Activated naive CD4-positive, alpha-beta T cell treated with anti-CD3 and anti-CD28 coated beads for 36 hours (primary cell): ENCODE measurements at regions not wholly inside any gene's neighbourhood (a gene's known extent, or its start where the extent isn't known, plus 50 kb on each side); places are given as distances from the start of the nearest gene placed in this dataset.
"Not testable (repeated sequence)": the region's sequence is repeated elsewhere in the genome, so short reads cannot be mapped to it uniquely, and the experiment has no call there.

Experiments used
- CTCF ChIA-PET: fragments of 350-600 bp; sonication (Branson Sonifier 250); formaldehyde crosslinking; loops from one replicate; lab custom pipeline; 2021; ENCODE audit warnings: antibody characterized with exemption; lab: Charles Lee
- DNase-seq: peaks from one replicate; pipeline ENCODE4 v3.0.0-alpha.2; 2020
- H3K27ac Mint-ChIP-seq: one replicate; pipeline ENCODE4 v1.8.0; 2021; ENCODE audit warnings: mild to moderate bottlenecking, mixed read lengths
- H3K27me3 Mint-ChIP-seq: one replicate; pipeline ENCODE4 v1.8.0; 2021; ENCODE audit warnings: low read depth, mixed read lengths
- H3K36me3 Mint-ChIP-seq: one replicate; pipeline ENCODE4 v1.8.0; 2021; ENCODE audit warnings: low read depth, mixed read lengths
- H3K4me1 Mint-ChIP-seq: one replicate; pipeline ENCODE4 v1.8.0; 2021; ENCODE audit warnings: low read depth, mixed read lengths
- H3K4me3 Mint-ChIP-seq: one replicate; pipeline ENCODE4 v1.8.0; 2021; ENCODE audit warnings: mild to moderate bottlenecking, moderate library complexity, mixed read lengths
- H3K9me3 Mint-ChIP-seq: one replicate; pipeline ENCODE4 v1.8.0; 2021; ENCODE audit warnings: mixed read lengths
- intact Hi-C: fragments of 100-400 bp; cut with micrococcal nuclease; formaldehyde crosslinking; loops from one replicate; pipeline ENCODE4 v1.15.1; 2023

DNA sequence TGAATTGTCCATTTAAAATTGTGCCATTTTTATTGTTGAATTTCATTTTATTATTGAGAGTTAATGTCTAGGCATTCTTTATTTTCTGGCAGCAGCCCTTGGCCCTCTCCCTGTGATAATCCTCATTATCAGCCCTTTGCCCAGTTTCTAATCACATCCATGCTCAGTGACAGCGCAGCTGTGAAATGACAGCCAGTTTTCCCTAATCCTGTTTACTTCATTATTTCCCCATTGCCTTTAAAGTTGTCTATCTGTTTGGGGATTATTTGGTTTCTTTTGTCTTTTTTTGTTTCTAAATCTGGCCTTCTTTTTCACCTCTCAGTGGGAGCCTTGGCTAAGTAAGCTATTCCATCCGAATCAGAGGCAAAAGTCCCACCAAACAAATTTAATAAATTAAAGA is 476.9 kb downstream of the SLC6A15 start:
- intact Hi-C loops = no loop called here
- Mint-ChIP-seq H3K27me3 (no peaks in the 10 kb centered on the region), H3K4me3 (no peak overlapping the region), H3K4me1 (no peaks in the 10 kb centered on the region), H3K9me3 (no peaks in the 10 kb centered on the region), H3K36me3 (no peaks in the 10 kb centered on the region), H3K27ac (no peak overlapping the region)
- no peak for DNase-seq
- CTCF ChIA-PET = no interaction called here

DNA sequence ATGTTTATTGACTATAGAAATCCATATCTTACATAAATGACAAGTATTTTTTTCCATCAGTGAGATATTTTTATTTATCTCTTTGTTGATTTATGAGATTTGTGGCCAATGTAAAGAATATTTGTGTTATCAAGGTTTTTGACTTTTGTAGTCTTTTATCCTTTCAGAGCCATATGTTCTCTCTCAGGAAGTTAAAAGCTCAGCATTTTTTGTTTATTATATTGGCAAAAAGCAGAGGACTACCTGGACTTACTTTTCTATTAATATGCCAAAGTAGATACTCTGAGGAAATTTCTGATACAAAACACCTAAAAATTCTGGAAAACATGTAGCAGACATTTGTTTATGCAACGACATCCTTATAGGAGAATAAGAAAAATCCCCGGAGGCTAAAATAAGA is 490.3 kb downstream of the SLC6A15 start:
- Mint-ChIP-seq H3K27me3 (no peaks in the 10 kb centered on the region), H3K36me3 (no peaks in the 10 kb centered on the region), H3K9me3 (no peaks in the 10 kb centered on the region), H3K4me1 (no peaks in the 10 kb centered on the region), H3K4me3 (no peak overlapping the region), H3K27ac (no peak overlapping the region)
- no peak for DNase-seq
- intact Hi-C loops = no loop called here
- CTCF ChIA-PET = no interaction called here

DNA sequence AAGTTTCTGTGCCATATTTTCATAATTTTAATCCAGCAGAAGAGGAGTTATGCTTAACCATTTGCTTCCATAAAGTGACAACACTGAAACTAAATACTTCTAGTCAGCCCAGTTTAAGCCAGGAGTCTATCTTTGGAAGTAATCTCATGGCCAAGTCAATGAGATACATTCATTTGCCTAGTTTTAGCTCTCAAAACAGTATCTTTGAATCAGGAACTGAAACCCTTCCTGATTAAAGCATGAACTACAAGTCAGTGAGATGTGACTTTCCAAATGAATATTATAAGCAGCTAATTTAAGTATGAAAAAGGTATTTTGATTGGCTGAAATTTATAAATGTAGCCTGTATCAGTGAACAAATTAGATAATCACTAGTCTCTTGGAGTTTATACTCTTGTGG is 491.5 kb downstream of the SLC6A15 start:
- Mint-ChIP-seq H3K36me3 (no peaks in the 10 kb centered on the region), H3K9me3 (no peaks in the 10 kb centered on the region), H3K4me3 (no peak overlapping the region), H3K27ac (no peak overlapping the region), H3K4me1 (no peaks in the 10 kb centered on the region), H3K27me3 (no peaks in the 10 kb centered on the region)
- no peak for DNase-seq
- intact Hi-C loops = no loop called here
- CTCF ChIA-PET = no interaction called here

DNA sequence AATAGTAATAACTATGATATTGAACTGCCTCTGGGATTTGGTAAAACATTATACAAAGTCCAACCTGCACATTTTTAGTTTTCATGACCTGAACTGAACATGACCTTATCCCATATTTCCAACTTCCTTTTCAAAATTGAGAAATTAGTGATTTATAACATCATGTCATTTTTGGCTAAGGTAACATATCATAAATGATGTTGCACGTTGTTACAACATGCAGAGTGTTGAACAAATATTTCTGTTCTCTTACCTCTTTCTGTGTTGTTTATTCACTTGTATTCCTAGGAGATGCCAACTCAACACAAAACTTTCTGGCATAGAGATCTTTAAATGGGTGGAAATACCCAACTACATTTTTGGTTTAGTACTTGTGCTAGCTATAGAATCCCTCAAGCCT is 496.0 kb downstream of the SLC6A15 start:
- Mint-ChIP-seq H3K4me1 (no peaks in the 10 kb centered on the region), H3K27ac (no peak overlapping the region)
- intact Hi-C loops = no loop called here

DNA sequence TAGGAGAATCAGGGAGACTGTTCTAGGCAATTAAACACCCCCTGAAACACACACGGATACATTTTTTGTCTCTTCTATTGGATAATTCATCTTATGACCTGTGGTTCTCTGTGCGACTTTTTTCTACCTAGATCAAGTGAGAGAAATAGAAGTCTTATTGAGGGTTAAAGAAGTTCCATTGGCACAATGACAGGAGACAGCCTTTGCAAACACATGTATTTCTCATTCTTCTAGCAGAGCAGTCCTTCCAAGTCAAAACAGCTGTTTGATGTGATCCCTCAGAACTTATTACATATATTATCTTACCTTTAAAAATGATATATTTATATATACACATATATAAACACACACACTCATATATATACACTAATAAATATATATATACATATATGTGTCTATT is 496.7 kb downstream of the SLC6A15 start:
- H3K9me3 Mint-ChIP-seq = no peaks in the 10 kb centered on the region
- H3K4me1 Mint-ChIP-seq = no peaks in the 10 kb centered on the region
- H3K27me3 Mint-ChIP-seq = no peaks in the 10 kb centered on the region
- intact Hi-C loops = no loop called here
- H3K27ac Mint-ChIP-seq = no peak overlapping the region
- no peaks in the 10 kb centered on the region for H3K36me3 Mint-ChIP-seq
- CTCF ChIA-PET = no interaction called here
- no peak overlapping the region for H3K4me3 Mint-ChIP-seq
- DNase-seq = no peak

More for the DNA sequence above, 496.0 kb downstream of the SLC6A15 start:
- DNase-seq = no peak
- CTCF ChIA-PET = no interaction called here
- Mint-ChIP-seq H3K9me3 (no peaks in the 10 kb centered on the region), H3K4me3 (no peak overlapping the region), H3K27me3 (no peaks in the 10 kb centered on the region), H3K36me3 (no peaks in the 10 kb centered on the region)

DNA sequence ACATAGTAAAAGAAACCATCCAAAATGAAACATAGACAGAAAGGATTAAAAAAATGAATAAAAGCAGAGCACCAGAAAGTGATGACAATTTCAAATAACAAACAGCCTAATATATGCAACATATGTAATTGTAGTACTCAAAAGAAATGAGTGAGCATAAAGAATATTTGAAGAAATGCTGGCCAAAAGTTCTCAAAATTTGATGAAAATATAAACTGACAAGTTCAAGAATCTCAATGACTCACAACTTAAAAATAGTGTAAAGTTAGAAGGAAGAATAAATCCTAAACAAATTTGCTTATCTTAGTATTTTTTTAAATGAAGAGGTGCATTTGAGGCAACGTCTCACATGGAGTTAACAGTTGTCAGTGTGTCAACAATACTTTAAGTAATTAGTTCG is 498.9 kb downstream of the SLC6A15 start:
- no peak overlapping the region for H3K27ac Mint-ChIP-seq
- intact Hi-C loops = no loop called here
- CTCF ChIA-PET = no interaction called here
- H3K4me1 Mint-ChIP-seq = no peaks in the 10 kb centered on the region
- no peaks in the 10 kb centered on the region for H3K27me3 Mint-ChIP-seq
- no peak overlapping the region for H3K4me3 Mint-ChIP-seq
- H3K9me3 Mint-ChIP-seq = no peaks in the 10 kb centered on the region
- no peak for DNase-seq
- no peaks in the 10 kb centered on the region for H3K36me3 Mint-ChIP-seq

DNA sequence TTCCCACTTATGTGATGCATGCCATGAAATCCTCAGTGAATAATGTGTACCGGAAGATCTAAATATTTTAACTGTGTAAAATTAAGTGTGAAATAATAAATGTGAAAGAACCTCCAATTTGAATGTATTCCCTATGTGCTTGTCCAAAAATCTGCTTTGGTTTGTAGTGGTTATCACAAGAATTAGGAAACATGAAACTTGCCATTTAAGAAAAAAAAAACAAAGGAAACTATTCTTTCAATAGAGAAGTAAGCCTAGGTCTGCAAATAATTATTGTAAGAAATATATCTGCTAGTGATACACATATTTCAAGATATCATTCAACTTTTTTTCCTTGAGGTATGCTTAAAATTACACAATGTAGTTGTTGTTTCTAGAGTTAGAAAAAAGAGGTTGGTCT is 500.4 kb downstream of the SLC6A15 start:
- intact Hi-C loops = no loop called here
- no peak overlapping the region for H3K27ac Mint-ChIP-seq
- no peaks in the 10 kb centered on the region for H3K36me3 Mint-ChIP-seq

DNA sequence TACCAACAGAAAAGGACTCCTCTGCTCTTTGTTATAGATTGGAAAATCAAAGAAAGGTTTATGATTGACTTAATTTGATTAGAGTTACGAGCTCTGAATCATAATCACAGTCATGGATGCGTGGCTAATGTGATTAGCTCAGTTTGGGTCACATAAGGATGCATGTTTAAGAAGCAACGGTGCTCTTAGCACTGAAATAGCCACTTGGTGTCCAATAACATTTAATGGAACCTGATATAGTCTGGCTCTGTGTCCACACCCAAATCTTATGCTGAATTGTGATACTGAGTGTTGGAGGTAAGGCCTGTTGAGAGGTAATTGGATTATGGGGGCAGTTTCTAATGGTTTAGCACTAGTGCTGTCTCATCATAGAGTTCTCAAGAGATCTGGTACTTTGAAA is 501.6 kb downstream of the SLC6A15 start:
- intact Hi-C loops = no loop called here
- Mint-ChIP-seq H3K36me3 (no peaks in the 10 kb centered on the region), H3K27me3 (no peaks in the 10 kb centered on the region), H3K4me1 (no peaks in the 10 kb centered on the region), H3K9me3 (no peaks in the 10 kb centered on the region), H3K4me3 (no peak overlapping the region), H3K27ac (no peak overlapping the region)
- CTCF ChIA-PET = no interaction called here
- DNase-seq = no peak

More for the DNA sequence above, 500.4 kb downstream of the SLC6A15 start:
- DNase-seq = no peak
- Mint-ChIP-seq H3K4me3 (no peak overlapping the region), H3K4me1 (no peaks in the 10 kb centered on the region), H3K9me3 (no peaks in the 10 kb centered on the region), H3K27me3 (no peaks in the 10 kb centered on the region)
- CTCF ChIA-PET = no interaction called here

DNA sequence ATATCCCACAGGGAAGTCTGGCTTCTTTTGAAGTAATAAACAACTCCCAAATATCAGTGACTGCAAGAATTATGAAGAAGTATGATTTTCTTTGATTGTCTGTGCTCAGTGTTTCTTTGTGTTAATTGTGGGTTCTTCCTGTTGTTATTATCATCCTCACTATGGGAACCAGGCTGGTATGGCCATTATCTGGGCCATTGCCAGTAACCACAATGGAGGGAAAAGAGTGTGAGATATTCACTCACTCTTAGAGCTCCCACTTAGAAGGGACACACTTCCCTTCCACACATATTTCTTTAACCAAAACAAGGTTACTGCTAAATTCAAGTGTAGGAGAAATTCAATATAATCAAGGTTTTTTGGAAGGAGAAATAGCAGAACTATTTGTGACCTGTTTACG is 503.7 kb downstream of the SLC6A15 start:
- intact Hi-C loops = no loop called here
- Mint-ChIP-seq H3K27me3 (no peaks in the 10 kb centered on the region), H3K4me1 (no peaks in the 10 kb centered on the region), H3K9me3 (no peaks in the 10 kb centered on the region), H3K27ac (no peak overlapping the region), H3K4me3 (no peak overlapping the region), H3K36me3 (no peaks in the 10 kb centered on the region)
- DNase-seq = no peak
- CTCF ChIA-PET = no interaction called here

DNA sequence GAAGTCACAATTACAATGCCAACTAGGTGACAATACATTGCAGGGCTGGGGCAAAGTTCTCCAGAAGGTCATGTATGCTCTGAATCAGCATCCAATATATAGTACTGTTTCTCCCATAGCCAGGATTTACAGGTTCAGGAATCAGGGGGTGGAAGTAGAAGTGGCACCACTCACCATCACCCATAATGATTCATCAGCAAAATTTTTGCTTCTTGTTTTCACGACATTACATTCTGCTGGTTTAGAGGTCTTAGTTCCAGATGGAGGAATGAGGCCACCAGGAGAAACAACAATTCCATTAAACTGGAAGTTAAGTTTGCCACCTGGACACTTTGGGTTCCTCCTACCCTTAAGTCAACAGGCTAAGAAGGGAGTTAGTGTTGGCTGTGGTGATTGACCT is 505.9 kb downstream of the SLC6A15 start:
- H3K27ac Mint-ChIP-seq, CTCF ChIA-PET, H3K4me1 Mint-ChIP-seq, DNase-seq, H3K4me3 Mint-ChIP-seq, H3K9me3 Mint-ChIP-seq, H3K27me3 Mint-ChIP-seq, H3K36me3 Mint-ChIP-seq, intact Hi-C loops: not testable (repeated sequence)

DNA sequence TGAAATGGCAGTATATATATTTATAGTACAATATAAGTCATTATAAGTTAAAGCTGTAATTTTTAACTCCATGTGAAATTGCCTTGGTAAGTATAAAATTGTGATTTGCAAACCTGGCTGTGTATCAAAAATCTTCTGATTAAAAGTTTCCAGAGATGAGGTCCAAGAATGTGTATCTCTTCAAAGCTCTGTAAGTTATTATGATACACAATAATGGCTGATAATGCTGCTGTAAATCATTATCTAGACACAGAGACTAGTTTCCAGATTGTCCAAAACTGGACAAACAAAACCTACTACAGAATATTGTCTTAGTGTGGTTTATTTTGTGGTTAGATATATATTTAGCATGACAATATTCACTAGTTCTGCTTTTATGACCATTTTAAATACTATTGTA is 514.8 kb downstream of the SLC6A15 start:
- DNase-seq = no peak
- Mint-ChIP-seq H3K4me1 (no peaks in the 10 kb centered on the region), H3K27ac (no peak overlapping the region), H3K27me3 (no peaks in the 10 kb centered on the region), H3K9me3 (no peaks in the 10 kb centered on the region), H3K36me3 (no peaks in the 10 kb centered on the region), H3K4me3 (no peak overlapping the region)
- CTCF ChIA-PET = no interaction called here
- intact Hi-C loops = loop anchor here (2.0 to 5.0 kb wide), 2 partner anchors 571 to 1393 kb away; no protein-coding TSS in a partner anchor

DNA sequence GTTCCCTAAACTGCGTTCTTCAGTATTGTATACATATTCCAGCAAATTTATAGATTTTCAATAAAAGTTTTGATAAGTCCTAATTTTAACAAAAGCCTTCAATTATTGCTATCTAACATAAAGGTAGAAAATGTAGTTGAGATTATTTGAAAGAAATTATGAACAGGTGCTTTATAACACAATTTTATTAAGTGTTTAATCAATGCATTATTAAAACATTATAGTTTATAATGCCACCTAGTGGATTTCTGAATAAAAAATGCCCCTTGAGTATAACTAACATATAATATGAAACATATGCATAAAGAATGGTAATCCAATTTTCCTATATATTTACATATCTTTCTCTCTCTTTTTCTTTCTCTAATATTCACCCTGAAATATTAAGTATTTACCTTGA is 515.3 kb downstream of the SLC6A15 start:
- Mint-ChIP-seq H3K27ac (no peak overlapping the region), H3K4me1 (no peaks in the 10 kb centered on the region), H3K27me3 (no peaks in the 10 kb centered on the region), H3K36me3 (no peaks in the 10 kb centered on the region), H3K4me3 (no peak overlapping the region), H3K9me3 (no peaks in the 10 kb centered on the region)
- CTCF ChIA-PET = no interaction called here
- intact Hi-C loops = loop anchor here (2.0 to 5.0 kb wide), 2 partner anchors 570 to 1392 kb away; no protein-coding TSS in a partner anchor
- no peak for DNase-seq

DNA sequence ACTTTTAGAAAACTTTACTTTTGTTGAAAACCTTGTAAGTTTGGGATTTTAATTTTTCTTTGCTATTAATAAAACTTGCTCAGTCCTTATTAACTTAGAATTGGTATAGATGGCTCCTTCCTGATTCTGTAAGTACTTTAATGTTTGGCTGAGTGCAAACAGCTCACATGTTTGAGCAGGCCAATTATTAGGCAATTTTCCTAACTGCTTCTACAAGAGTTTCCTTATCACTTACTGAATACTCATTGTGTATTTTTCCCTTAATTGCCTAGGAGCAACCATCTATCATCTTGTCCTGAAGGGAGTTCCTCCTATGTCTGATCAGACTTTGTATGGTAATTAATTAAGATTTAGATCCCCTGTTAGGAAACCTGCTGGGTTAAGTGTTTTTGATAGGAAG is 521.4 kb downstream of the SLC6A15 start:
- intact Hi-C loops, H3K9me3 Mint-ChIP-seq, H3K4me3 Mint-ChIP-seq, CTCF ChIA-PET, H3K4me1 Mint-ChIP-seq, H3K36me3 Mint-ChIP-seq, DNase-seq, H3K27me3 Mint-ChIP-seq, H3K27ac Mint-ChIP-seq: not testable (repeated sequence)

DNA sequence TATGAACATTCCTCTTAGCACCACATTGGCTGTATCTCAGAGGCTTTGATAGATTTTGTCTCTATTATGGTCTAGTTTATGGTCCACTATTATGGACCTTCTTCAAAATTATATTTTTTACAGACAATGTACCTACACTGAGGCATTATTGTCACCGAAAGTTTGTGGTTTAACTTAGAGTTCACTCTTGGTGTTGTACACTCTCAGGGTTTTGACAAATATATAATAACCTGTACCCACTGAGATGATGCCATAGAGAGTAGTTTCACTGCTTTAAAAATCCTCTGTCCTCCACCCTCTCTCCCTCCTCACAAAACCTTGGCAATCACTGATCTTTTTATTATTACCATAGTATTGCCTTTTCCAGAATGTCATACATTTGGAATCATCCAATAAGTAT is 528.2 kb downstream of the SLC6A15 start:
- Mint-ChIP-seq H3K36me3 (no peaks in the 10 kb centered on the region), H3K4me1 (no peaks in the 10 kb centered on the region), H3K9me3 (peaks cover 16% of the 10 kb centered on the region), H3K27me3 (no peaks in the 10 kb centered on the region), H3K27ac (no peak overlapping the region), H3K4me3 (no peak overlapping the region)
- CTCF ChIA-PET = no interaction called here
- intact Hi-C loops = no loop called here
- DNase-seq = no peak
